Gastrocnemius medialis (tissue), 4 donors: ENCODE measurements at regions not wholly inside any gene's neighbourhood (a gene's known extent, or its start where the extent isn't known, plus 50 kb on each side); places are given as distances from the start of the nearest gene placed in this dataset.

ENCODE experiments used
- ATAC-seq, 2 donors: fragments of 150-250 bp; one replicate each; pipeline ENCODE4 v1.9.1; 2016
- DNase-seq, 2 donors: peaks; one replicate each; pipeline ENCODE4 v3.0.0-alpha.2; 2019
- H3K27ac ChIP-seq, 4 donors: fragments of 200-600 bp; sonication (generic); 1 replicate in 1 of 4; 2 replicates in 3 of 4; pipeline ENCODE4 v1.5.1; 2016 to 2018; ENCODE audit warnings: mild to moderate bottlenecking in 2 of 4, moderate library complexity in 1 of 4
- H3K27me3 ChIP-seq, 3 donors: fragments of 200-600 bp; sonication (generic) in 2 of 3; 1 replicate in 1 of 3; 2 replicates in 2 of 3; pipeline versions ENCODE4 v1.5.1 to v1.6.0; 2016 to 2019; ENCODE audit warnings: mild to moderate bottlenecking in 1 of 3, moderate library complexity in 1 of 3
- H3K36me3 ChIP-seq, 2 donors: fragments of 200-600 bp; sonication (generic) in 1 of 2; one replicate each; pipeline ENCODE4 v1.5.1; 2017 to 2018
- H3K4me1 ChIP-seq, 2 donors: fragments of 200-600 bp; sonication (generic) in 1 of 2; one replicate each; pipeline ENCODE4 v1.5.1; 2016 to 2017; ENCODE audit warnings: mild to moderate bottlenecking in 2 of 2
- H3K4me3 ChIP-seq, 4 donors: fragments of 200-600 bp; sonication (generic) in 3 of 4; 1 replicate in 1 of 4; 2 replicates in 3 of 4; pipeline ENCODE4 v1.5.1; 2016 to 2019; ENCODE audit warnings: mild to moderate bottlenecking in 2 of 4
- H3K9me3 ChIP-seq, 3 donors: fragments of 200-600 bp; sonication (generic) in 2 of 3; 1 replicate in 1 of 3; 2 replicates in 2 of 3; pipeline ENCODE4 v1.5.1; 2016 to 2019
- CTCF ChIP-seq, 5 experiments: fragments of 450-650 bp in 3 of 5; fragments of 200-600 bp in 2 of 5; sonication (generic) in 2 of 5; IDR thresholded peaks in 4 of 5; conservative IDR thresholded peaks in 1 of 5; 1 replicate in 4 of 5; 2 replicates in 1 of 5; pipeline ENCODE4 v1.5.1; 2016 to 2019; ENCODE audit warnings: antibody characterized with exemption in 5 of 5, mild to moderate bottlenecking in 3 of 5, moderate library complexity in 3 of 5
- POLR2A ChIP-seq, 2 donors: fragments of 450-650 bp; IDR thresholded peaks; one replicate each; pipeline ENCODE4 v1.6.1; 2017; ENCODE audit warnings: antibody characterized with exemption in 2 of 2, mild to moderate bottlenecking in 2 of 2, moderate library complexity in 2 of 2
- in situ Hi-C, 4 donors: fragments of 200-750 bp; cut with MboI; loops; one replicate each; pipeline versions ENCODE4 v1.15.0 to v1.8.0; 2017; ENCODE audit warnings: low sequenced_read_pairs in 4 of 4
- intact Hi-C: fragments of 100-400 bp; cut with DNase I; formaldehyde crosslinking; loops from one replicate; pipeline ENCODE4 v1.15.1; 2023; ENCODE audit warnings: low total_unique reads

- no peak overlapping the region for H3K27ac ChIP-seq
- intact Hi-C loops (no loop called here), in situ Hi-C loops (no loop called here)
- DNase-seq (no peak), ATAC-seq (no peak)
- H3K4me1 ChIP-seq = no peaks in the 10 kb centered on the region
- no peak for TF ChIP-seq POLR2A (IDR thresholded peaks at IDR 0.05)
- no peak for TF ChIP-seq CTCF (IDR thresholded peaks at IDR 0.05 in 4 of 5, conservative IDR thresholded peaks at IDR 0.05 in 1 of 5)
- no peaks in the 10 kb centered on the region for H3K9me3 ChIP-seq
- H3K27me3 ChIP-seq = no peaks in the 10 kb centered on the region
- no peak overlapping the region for H3K4me3 ChIP-seq
- no peaks in the 10 kb centered on the region for H3K36me3 ChIP-seq
Measured at GRCh38 chr4:56742080-56742871, 61.2 kb upstream of the HOPX start.

DNA sequence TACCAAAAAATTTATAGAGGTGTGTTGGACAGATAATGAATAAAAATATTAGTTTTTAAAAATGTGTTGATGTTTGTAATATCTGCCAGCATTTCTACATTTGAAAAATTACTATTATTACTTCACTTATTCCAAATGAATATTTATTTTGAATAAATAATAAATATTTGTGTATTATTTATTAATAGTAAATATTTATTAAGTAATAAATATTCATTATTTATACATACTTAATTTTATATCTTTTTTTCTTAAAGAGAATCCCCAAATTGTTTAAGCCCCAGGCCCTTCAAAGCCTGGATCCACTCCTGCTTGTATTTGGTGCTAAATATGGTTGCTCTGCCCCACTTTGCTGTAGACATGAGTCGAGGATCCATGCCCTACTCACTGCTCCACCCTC is 60.5 kb upstream of the HOPX start:
- DNase-seq (no peak), ATAC-seq (no peak)
- H3K36me3 ChIP-seq = no peaks in the 10 kb centered on the region
- intact Hi-C loops (no loop called here), in situ Hi-C loops (no loop called here)
- H3K4me1 ChIP-seq = no peaks in the 10 kb centered on the region
- no peak for TF ChIP-seq CTCF (IDR thresholded peaks at IDR 0.05 in 4 of 5, conservative IDR thresholded peaks at IDR 0.05 in 1 of 5)
- TF ChIP-seq POLR2A (IDR thresholded peaks at IDR 0.05) = no peak
- no peak overlapping the region for H3K27ac ChIP-seq
- no peaks in the 10 kb centered on the region for H3K27me3 ChIP-seq
- no peak overlapping the region for H3K4me3 ChIP-seq
- no peaks in the 10 kb centered on the region for H3K9me3 ChIP-seq

DNA sequence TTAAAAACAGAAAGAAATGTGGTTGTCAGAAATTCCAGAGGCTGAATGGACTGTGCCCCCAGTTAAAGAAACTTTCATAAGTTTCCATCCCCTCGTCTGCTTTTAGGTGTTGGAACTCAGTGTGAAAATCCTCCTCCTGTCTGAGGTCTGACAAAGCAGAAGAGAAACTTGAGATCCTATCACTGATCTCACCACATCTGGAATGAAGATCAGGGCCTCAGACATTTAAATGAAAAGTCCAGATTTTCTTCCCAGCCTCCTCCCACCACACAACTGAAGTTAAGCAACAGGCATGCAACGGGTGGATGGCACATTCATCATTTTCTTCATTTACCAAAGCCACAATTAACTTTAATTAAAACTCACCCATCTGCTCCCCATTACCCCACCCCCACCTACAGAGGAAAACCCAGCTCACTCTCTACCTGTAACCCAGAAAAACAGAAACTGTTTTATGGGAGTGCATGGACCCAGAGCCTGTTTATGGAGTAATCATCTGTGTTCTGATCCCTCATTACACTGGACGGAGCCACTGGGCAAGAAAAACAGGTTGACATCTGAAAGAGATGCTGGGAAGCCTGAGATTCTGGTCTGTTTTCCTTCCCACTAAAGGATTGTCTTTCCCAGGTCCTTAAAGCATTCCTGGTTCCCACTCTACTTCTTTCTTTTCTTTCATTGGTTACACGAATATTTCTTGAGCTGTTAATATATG is 58.1 kb upstream of the HOPX start:
- intact Hi-C loops = no loop called here
- DNase-seq = no peak

DNA sequence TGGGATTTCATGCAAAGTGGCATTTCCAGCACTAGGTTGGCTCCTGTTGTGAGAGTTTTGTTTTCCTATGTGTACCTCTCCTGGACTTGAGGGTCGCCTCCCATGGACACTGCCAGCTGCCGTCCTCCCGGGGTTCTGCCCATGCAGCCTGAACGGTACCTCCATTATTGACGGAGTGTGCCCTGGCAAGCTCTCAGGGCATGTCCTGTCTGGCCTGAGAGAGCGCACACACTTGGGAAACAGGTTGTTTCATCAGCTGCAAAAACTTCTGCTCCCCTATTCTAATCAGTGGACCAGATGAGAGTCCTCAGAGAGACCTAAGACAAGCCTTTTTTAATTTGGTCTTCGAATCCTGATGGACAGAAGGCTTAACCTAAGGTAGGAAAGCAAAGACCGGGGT is 56.6 kb upstream of the HOPX start:
- H3K4me3 ChIP-seq = no peak overlapping the region
- H3K36me3 ChIP-seq = no peaks in the 10 kb centered on the region
- intact Hi-C loops = no loop called here
- H3K9me3 ChIP-seq = no peaks in the 10 kb centered on the region
- H3K27me3 ChIP-seq = no peaks in the 10 kb centered on the region
- no peak for ATAC-seq
- TF ChIP-seq CTCF (IDR thresholded peaks at IDR 0.05 in 4 of 5, conservative IDR thresholded peaks at IDR 0.05 in 1 of 5) = no peak
- no peak for TF ChIP-seq POLR2A (IDR thresholded peaks at IDR 0.05)
- in situ Hi-C loops = no loop called here
- no peak overlapping the region for H3K27ac ChIP-seq
- no peak for DNase-seq
- H3K4me1 ChIP-seq = no peaks in the 10 kb centered on the region

More for the DNA sequence above, 58.1 kb upstream of the HOPX start:
- Histone ChIP-seq H3K4me3 (no peak overlapping the region), H3K27ac (no peak overlapping the region), H3K9me3 (no peaks in the 10 kb centered on the region), H3K4me1 (no peaks in the 10 kb centered on the region), H3K36me3 (no peaks in the 10 kb centered on the region), H3K27me3 (no peaks in the 10 kb centered on the region)
- ATAC-seq = no peak
- in situ Hi-C loops = no loop called here
- TF ChIP-seq CTCF (IDR thresholded peaks at IDR 0.05 in 4 of 5, conservative IDR thresholded peaks at IDR 0.05 in 1 of 5) (no peak), POLR2A (IDR thresholded peaks at IDR 0.05) (no peak)
